ENCODE measurements at regions not wholly inside any gene's neighbourhood (a gene's known extent, or its start where the extent isn't known, plus 50 kb on each side); places are given as distances from the start of the nearest gene placed in this dataset.

GRCh38 chr14:84090837-84091236 lies 1439.1 kb upstream of the FLRT2 start (continued):
- TF ChIP-seq FOXP4 (CRISPR knock-in tag; IDR thresholded peaks at IDR 0.05) (no peak), ATF3 (CRISPR knock-in tag; conservative IDR thresholded peaks at IDR 0.05) (no peak), ZNF232 (CRISPR knock-in tag; IDR thresholded peaks at IDR 0.05) (no peak), ZNF121 (CRISPR knock-in tag; IDR thresholded peaks at IDR 0.05) (no peak), SOX15 (CRISPR knock-in tag; IDR thresholded peaks at IDR 0.05) (no peak)

- H3K4me1 Mint-ChIP-seq = peaks cover 14% of the 10 kb centered on the region
- no peak overlapping the region for H3K27ac Mint-ChIP-seq
- peaks cover 15% of the 10 kb centered on the region for H3K36me3 Mint-ChIP-seq
- peaks cover 11% of the 10 kb centered on the region for H3K9me3 Mint-ChIP-seq
- ATAC-seq (no peak), DNase-seq (ENCODE audit: low spot score) (no peak)
- CTCF ChIA-PET = no interaction called here
- TF ChIP-seq ZNF281 (CRISPR knock-in tag; IDR thresholded peaks at IDR 0.05) (no peak), AFF4 (CRISPR knock-in tag; IDR thresholded peaks at IDR 0.05; ENCODE audit: borderline replicate concordance) (no peak), KAT7 (CRISPR knock-in tag; IDR thresholded peaks at IDR 0.05; ENCODE audit: borderline replicate concordance) (no peak), ESRRA (CRISPR knock-in tag; IDR thresholded peaks at IDR 0.05; ENCODE audit: borderline replicate concordance) (no peak)
- no peaks in the 10 kb centered on the region; the same call in 1 of the 2 replicates for H3K27me3 Mint-ChIP-seq (ENCODE audit: low read depth)
- no peak overlapping the region for H3K4me3 Mint-ChIP-seq
- POLR2A ChIA-PET = no interaction called here
Measured at GRCh38 chr14:84095681-84096080, 1434.3 kb upstream of the FLRT2 start.

GRCh38 chr14:84098261-84098660 lies 1431.7 kb upstream of the FLRT2 start:
- no peak overlapping the region for H3K4me3 Mint-ChIP-seq
- no peak overlapping the region for H3K27ac Mint-ChIP-seq
- ATAC-seq = no peak
- H3K9me3 Mint-ChIP-seq = peaks cover 35% of the 10 kb centered on the region
- ChIA-PET POLR2A (no interaction called here), CTCF (no interaction called here)
- peaks cover 33% of the 10 kb centered on the region for H3K36me3 Mint-ChIP-seq
- H3K27me3 Mint-ChIP-seq (ENCODE audit: low read depth) = no peaks in the 10 kb centered on the region; the same call in 1 of the 2 replicates
- peaks cover 14% of the 10 kb centered on the region for H3K4me1 Mint-ChIP-seq
- no peak for DNase-seq (ENCODE audit: low spot score)
- no peak for TF ChIP-seq ZNF532 (CRISPR knock-in tag; IDR thresholded peaks at IDR 0.05; ENCODE audit: borderline replicate concordance)
- TF ChIP-seq ATF6 (CRISPR knock-in tag; IDR thresholded peaks at IDR 0.05) = no peak
- TF ChIP-seq ZNF396 (CRISPR knock-in tag; IDR thresholded peaks at IDR 0.05; ENCODE audit: borderline replicate concordance) = no peak
- no peak for TF ChIP-seq NFE2L1 (CRISPR knock-in tag; IDR thresholded peaks at IDR 0.05)
- TF ChIP-seq ATF3 (CRISPR knock-in tag; conservative IDR thresholded peaks at IDR 0.05) = no peak
- no peak for TF ChIP-seq ATF2 (CRISPR knock-in tag; IDR thresholded peaks at IDR 0.05; ENCODE audit: borderline replicate concordance, low read depth)

Data from WTC11 (cell line).